GM19372 (cell line): ENCODE measurements at regions not wholly inside any gene's neighbourhood (a gene's known extent, or its start where the extent isn't known, plus 50 kb on each side); places are given as distances from the start of the nearest gene placed in this dataset.

Experiments used
- ATAC-seq: cut with Tn5 transposase; IDR thresholded peaks from one replicate; pipeline ENCODE4 v1.9.1; 2021; ENCODE audit warnings: mild to moderate bottlenecking, low read depth, moderate library complexity; ENCODE audit not compliant: unreplicated experiment

DNA sequence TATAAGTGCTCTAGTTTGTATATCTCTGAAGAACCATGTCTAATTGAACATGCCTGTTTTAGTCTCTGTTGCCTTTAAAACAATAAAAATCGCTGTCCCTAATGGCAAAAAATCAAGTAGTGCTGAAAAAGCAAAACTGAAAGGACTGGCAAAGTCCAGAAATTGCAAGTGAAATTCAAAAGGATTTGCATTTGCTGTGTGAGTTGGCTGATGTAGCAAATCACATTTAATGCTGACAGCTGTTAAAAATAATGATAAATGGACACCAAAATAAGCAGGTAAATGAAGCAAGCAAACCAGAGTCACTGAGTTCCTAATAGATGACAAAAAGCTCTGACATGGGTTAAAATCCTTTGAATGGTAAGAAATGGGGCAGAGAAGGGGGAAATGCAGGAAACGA, 874.1 kb downstream of the GRM8 start:
- no peak for ATAC-seq

DNA sequence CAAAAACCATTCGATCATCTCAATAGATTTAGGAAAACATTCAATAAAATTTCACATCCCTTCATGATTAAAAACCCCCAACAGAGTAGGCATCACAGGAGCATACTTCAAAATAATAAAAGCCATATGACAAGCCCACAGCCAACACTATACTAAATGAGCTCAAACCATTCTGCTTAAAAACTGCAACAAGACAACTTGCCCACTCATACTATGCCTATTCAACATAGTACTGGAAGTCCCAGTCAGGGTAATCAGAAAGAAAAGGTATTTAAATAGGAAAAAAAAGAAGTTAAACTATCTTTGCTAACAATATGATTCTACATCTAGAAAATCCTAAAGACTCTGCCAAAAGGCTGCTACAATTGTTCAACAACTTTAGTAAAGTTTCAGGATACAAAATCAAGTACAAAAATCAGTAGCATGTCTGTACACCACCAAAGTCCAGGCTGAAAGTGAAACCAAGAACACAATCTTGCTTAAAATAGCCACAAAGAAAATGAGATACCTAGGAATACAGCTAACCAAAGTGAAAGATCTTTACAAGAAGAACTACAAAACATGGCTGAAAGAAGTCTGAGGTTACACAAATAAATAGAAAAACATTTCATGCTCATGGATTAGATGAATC, 882.6 kb downstream of the GRM8 start:
- no peak for ATAC-seq

DNA sequence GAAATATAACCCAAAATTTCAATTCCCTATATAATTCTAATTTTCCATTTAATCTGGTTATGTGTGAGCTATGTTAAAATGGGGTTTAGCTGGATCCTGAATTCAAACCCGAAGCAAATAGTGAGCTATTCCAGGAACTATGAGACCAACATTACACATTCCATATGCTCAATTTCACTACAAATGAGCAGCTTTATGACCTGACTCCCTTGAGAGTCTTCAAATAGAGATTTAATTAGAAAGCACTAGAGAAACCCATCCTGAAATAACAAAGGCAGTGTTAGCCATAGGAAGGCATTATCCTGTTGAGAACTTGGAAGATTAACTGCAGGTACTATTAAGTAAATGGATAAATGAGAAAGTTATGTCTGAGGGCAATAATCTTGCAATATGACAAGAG, 890.0 kb downstream of the GRM8 start:
- no peak for ATAC-seq

GRCh38 chr7:126361183-126361582, 891.6 kb downstream of the GRM8 start:
- ATAC-seq = no peak

- no peak for ATAC-seq
Observed at GRCh38 chr7:126339813-126340212, 912.9 kb downstream of the GRM8 start.

DNA sequence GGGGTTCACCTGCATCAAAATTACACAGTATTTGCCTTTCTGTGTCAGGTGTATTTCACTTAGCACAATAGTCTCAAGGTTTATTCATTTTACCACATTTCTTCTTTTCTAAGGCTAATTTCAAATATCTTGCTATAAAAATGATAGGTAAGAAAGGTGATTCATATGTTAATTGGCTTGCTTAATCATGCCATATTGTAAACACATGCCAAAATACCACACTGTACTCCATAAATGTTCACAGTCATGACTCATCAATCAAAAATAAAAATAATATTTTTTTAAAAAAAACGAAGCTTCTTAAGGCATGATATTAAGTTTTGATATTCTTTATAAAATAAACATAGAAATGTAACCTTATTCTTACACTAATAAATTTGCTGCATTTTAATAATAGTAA, 947.1 kb downstream of the GRM8 start:
- no peak for ATAC-seq

DNA sequence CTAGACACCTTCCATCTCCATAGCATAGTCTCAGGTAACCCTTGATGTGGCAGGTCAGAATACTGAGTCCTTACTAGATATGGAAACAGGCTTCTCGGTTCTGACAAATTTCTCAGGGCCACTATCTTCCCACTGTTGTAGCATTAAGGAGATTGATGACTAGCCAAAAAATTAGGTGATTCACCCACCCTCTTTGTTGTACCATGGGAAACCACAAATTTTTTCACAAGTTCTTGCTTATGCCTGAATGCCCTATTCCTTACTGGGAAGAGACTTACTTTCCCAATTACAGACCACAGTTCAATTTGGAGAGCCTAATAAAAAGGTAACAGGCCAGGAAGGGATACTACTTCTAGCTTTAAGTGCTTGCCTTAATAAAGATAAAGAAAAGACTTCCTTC, 948.8 kb downstream of the GRM8 start:
- ATAC-seq = no peak

- no peak for ATAC-seq
Observed at GRCh38 chr7:126302639-126303038, 950.1 kb downstream of the GRM8 start.

GRCh38 chr7:126286317-126286716, 966.4 kb downstream of the GRM8 start:
- no peak for ATAC-seq

DNA sequence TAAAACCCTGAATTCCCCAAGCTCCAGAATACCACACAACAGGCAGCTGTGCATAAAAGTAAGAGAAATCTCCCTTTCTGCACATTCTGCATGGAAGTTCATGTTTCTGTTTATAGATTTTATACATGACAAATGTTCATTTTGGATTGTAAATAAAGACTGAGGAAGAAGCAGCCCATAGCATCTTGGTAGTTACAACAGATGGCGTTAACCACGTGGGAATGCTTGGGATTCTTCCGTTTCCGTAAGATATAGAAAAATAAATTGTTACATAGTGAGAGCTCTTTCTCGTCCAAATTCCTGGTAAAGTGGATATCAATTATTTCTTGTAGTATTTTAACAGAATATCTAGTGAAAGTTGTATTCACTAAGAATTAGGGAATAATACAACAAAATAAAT, 1016.5 kb downstream of the GRM8 start:
- no peak for ATAC-seq

DNA sequence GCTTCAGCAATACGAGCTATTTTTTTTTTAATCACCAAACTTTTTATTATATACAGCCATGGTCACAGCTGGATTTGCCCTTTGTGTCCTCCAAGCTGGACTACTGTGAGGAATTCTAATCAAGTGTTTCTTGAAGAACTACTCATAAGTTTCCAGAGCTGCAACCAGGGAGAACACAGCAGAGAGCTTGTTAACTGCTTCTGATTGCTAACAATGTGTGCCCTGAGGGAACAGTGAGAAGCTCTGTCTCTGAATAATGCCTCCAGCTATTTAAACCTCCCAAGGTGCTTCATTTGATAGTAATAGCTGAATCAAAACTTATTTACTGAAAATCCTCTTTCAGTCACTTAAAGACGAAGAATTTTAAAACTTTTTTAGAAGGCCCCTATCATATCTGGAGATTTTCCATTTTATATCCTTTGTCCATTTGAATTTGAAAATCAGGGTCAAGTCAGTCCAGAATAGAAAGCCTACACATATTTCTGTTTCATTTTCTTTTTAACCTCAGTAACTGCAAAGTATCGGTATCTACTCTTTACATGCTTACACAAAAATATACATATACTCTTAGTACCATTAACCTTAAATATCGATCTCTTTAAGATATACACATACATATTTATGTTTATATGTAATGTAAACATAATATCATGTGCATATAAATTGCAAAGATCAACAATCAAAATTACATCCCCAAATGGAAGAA, 1024.2 kb downstream of the GRM8 start:
- ATAC-seq = no peak

- no peak for ATAC-seq
Observed at GRCh38 chr7:126227643-126228042, 1025.1 kb downstream of the GRM8 start.

DNA sequence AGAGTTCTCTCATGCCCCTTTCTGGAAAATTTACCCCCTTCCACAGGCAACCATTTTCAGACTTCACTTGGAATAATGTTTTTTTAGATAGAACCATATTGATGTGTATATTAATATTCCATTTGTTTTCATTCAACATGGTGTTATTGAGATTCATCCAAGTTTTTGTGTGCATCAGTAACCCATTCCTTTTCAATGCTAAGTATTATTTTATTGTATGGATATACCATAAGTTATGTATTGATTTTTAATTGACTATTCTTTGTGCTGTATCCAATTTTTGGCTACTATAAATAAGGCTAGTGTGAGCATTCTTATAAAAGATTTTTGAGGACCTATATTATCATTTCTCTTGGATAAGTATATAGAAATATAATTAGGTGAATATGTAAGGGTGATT, 1025.7 kb downstream of the GRM8 start:
- ATAC-seq = no peak

DNA sequence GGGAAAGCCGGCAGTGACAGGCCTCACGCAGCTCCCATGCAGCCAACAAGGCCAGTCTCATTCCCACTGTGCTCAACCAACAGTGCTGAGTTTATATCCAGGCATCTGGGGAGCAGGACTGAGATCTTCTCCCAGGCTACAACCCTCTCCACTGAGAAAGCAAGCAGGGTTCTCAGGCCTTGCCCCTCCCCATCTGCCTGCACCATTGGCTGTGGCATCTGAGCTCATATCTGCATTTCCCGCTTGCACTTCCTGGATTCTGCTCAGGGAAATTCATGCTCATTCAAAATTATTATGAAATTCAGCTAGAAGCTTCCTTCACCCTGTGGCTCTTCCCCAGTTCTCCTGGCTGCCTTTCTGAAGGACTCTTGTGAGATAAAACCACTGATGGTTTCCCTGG, 1029.0 kb downstream of the GRM8 start:
- no peak for ATAC-seq

GRCh38 chr7:126222782-126223181, 1030.0 kb downstream of the GRM8 start:
- ATAC-seq = no peak

DNA sequence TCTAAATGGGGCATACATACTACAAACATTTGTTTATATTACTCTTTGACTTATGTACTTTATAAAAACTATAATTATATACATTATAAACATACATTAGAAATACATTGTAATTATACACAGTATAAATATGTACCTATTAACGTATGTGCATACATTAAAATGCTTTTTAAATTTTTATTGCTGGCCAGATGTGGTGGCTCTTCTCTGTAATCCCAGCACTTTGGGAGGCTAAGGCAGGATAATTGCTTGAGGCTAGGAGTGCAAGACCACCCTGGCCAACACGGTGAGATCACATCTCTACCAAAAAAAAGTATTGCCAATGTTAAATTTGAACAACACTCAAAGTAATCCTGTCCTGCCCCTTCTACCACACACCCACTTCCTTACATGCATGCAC, 1037.0 kb downstream of the GRM8 start:
- ATAC-seq = no peak

- ATAC-seq = no peak
Observed at GRCh38 chr7:126213876-126214275, 1038.9 kb downstream of the GRM8 start.

DNA sequence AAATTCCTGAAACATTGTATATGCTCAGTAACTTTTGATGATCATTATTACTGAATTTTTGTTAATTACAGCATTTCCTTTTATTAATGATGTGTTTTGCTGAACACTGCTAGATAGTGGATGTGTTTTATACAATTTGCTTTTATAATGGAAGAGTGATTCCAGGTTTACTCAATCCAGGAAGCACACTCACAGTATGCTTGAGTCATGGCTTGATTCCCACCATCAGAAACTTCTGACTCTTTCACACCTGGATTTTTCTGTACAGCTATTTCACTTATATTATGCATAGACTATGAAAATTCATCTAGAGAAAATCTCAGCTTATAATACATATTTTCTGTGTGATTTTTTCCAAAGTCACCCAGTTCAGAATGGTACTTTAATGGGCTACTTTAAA, 1040.9 kb downstream of the GRM8 start:
- no peak for ATAC-seq

- ATAC-seq = no peak
Observed at GRCh38 chr7:126210707-126211106, 1042.0 kb downstream of the GRM8 start.

DNA sequence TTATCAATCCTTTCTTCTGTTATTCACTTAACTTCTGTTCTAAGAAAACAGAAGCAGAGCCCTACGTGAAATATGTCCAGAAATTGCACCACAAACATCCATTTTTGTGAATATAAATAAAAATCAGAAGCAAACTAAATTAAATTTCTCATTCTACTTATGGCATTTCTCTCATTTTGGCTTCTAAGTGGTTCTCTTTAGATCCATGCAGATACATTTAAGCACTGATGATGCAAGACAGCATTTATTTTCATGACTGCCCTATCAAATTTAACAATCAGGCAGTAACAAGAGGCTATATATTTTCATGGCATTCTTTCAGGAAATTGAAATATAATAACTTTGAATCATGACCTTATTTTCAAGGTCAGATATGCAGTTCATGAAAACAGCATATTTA, 1049.6 kb downstream of the GRM8 start:
- ATAC-seq = no peak

DNA sequence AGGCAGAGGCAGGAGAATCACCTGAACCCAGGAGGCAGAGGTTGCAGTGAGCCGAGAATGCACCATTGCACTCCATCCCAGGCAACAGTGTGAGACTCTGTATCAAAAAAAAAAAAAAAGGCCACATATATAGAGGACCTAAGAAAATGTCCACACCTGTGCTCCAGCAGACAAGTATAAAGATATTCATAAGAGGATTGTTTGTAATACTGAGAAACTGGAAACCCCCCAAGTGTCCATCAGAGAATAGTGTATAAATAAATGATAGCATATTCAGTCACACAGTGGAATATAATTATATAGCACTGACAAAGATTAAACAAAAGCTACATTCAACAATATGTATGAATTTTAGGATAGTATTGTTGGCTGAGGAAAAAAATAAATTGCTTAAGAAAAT, 1050.6 kb downstream of the GRM8 start:
- ATAC-seq = no peak

- ATAC-seq = no peak
Observed at GRCh38 chr7:126185959-126186580, 1066.7 kb downstream of the GRM8 start.
